Activated CD8-positive, alpha-beta T cell treated with anti-CD3 and anti-CD28 coated beads for 36 hours (primary cell): ENCODE measurements at regions not wholly inside any gene's neighbourhood (a gene's known extent, or its start where the extent isn't known, plus 50 kb on each side); places are given as distances from the start of the nearest gene placed in this dataset.
"Not testable (repeated sequence)": the region's sequence is repeated elsewhere in the genome, so short reads cannot be mapped to it uniquely, and the experiment has no call there.

Experiments used
- ATAC-seq: fragments of 200-7000 bp; cut with Tn5 transposase; one replicate; pipeline ENCODE4 v1.10.0; 2021; ENCODE audit warnings: mild to moderate bottlenecking, moderate library complexity
- CTCF ChIA-PET: fragments of 350-600 bp; sonication (Branson Sonifier 250); formaldehyde crosslinking; loops from one replicate; lab custom pipeline; 2021; ENCODE audit warnings: antibody characterized with exemption; lab: Charles Lee
- POLR2A ChIA-PET: fragments of 350-600 bp; sonication (Branson Sonifier 250); formaldehyde crosslinking; loops from one replicate; lab custom pipeline; 2021; ENCODE audit warnings: antibody characterized with exemption; lab: Charles Lee
- DNase-seq: peaks from one replicate; pipeline ENCODE4 v3.0.0-alpha.2; 2020
- H3K27ac Mint-ChIP-seq: one replicate; pipeline ENCODE4 v1.8.0; 2021; ENCODE audit warnings: mild to moderate bottlenecking, mixed read lengths
- H3K27me3 Mint-ChIP-seq: one replicate; pipeline ENCODE4 v1.8.0; 2021; ENCODE audit warnings: mixed read lengths
- H3K36me3 Mint-ChIP-seq: one replicate; pipeline ENCODE4 v1.8.0; 2021; ENCODE audit warnings: low read depth, mixed read lengths
- H3K4me1 Mint-ChIP-seq: one replicate; pipeline ENCODE4 v1.8.0; 2021; ENCODE audit warnings: low read depth, mixed read lengths
- H3K4me3 Mint-ChIP-seq: one replicate; pipeline ENCODE4 v1.8.0; 2021; ENCODE audit warnings: mild to moderate bottlenecking, moderate library complexity, mixed read lengths
- H3K9me3 Mint-ChIP-seq: one replicate; pipeline ENCODE4 v1.8.0; 2021; ENCODE audit warnings: mixed read lengths
- intact Hi-C: fragments of 100-400 bp; cut with micrococcal nuclease; formaldehyde crosslinking; loops from one replicate; pipeline ENCODE4 v1.10.0; 2022

- DNase-seq, POLR2A ChIA-PET, H3K4me1 Mint-ChIP-seq, CTCF ChIA-PET, H3K9me3 Mint-ChIP-seq, H3K27ac Mint-ChIP-seq, H3K27me3 Mint-ChIP-seq, ATAC-seq, H3K4me3 Mint-ChIP-seq, H3K36me3 Mint-ChIP-seq, intact Hi-C loops: not testable (repeated sequence)
Measured at GRCh38 chr9:62526306-62526705, 1336.5 kb downstream of the SPATA31A7 start.

GRCh38 chr9:62532162-62532776, 1342.4 kb downstream of the SPATA31A7 start:
- H3K27me3 Mint-ChIP-seq, POLR2A ChIA-PET, ATAC-seq, intact Hi-C loops, CTCF ChIA-PET, H3K36me3 Mint-ChIP-seq, H3K4me1 Mint-ChIP-seq, H3K9me3 Mint-ChIP-seq: not testable (repeated sequence)
- Mint-ChIP-seq H3K4me3 (peak overlapping the region; percentile 81), H3K27ac (peak overlapping the region; percentile 93)
- peak; percentile 4 for DNase-seq

DNA sequence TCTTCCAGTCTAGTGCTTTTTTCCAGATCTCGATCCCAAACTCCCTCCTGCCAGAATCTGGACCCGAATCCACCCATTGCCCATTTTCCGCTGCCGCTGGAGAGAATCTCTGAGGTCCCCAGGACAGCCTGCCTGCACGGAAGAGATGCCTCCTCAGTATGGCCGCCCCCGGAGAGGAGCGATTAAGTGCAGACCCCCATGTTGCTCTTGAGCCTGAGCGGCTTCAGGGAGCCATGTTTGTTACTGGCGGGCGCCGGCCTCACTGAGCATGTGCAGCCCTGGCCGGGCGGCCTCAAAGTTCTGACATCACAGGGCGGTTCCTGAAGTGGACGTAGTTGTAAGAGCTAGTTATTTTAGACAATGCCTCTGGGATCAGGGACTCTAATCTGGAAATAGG, 1342.9 kb downstream of the SPATA31A7 start:
- peak overlapping the region; percentile 93 for H3K27ac Mint-ChIP-seq
- POLR2A ChIA-PET, H3K27me3 Mint-ChIP-seq, ATAC-seq, intact Hi-C loops, CTCF ChIA-PET, H3K9me3 Mint-ChIP-seq, H3K4me1 Mint-ChIP-seq, H3K36me3 Mint-ChIP-seq: not testable (repeated sequence)
- DNase-seq, result peak; percentile 56
- peak overlapping the region; percentile 81 for H3K4me3 Mint-ChIP-seq

- POLR2A ChIA-PET, intact Hi-C loops, H3K4me3 Mint-ChIP-seq, H3K4me1 Mint-ChIP-seq, DNase-seq, H3K27ac Mint-ChIP-seq, H3K36me3 Mint-ChIP-seq, CTCF ChIA-PET, H3K27me3 Mint-ChIP-seq, H3K9me3 Mint-ChIP-seq: not testable (repeated sequence)
- peak; percentile 69 for ATAC-seq
Measured at GRCh38 chr9:62550539-62550938, 1360.7 kb downstream of the SPATA31A7 start.

DNA sequence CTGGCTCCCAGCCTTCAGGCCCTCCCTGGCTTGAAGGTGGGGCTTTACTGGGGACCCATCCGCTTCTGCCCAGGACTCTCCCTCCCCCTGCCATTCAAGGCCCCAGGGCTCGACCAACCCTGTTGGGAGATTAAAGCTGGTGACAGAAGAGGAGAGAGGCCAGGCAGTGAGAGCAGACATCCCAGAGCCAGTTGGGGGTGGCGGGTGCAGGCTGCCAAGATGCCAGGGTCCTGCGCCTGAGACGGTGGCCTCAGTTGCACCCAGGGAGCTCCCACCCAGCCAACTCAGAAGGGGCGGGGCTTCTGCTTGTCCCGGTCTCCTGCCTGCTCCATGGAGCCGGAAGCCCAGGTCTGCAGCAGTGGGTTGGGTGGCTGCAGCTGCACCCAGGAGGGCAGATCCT, 1370.8 kb downstream of the SPATA31A7 start:
- POLR2A ChIA-PET, CTCF ChIA-PET, H3K27me3 Mint-ChIP-seq, H3K36me3 Mint-ChIP-seq, H3K27ac Mint-ChIP-seq, ATAC-seq, H3K4me3 Mint-ChIP-seq, intact Hi-C loops, DNase-seq, H3K9me3 Mint-ChIP-seq, H3K4me1 Mint-ChIP-seq: not testable (repeated sequence)

- intact Hi-C loops, H3K9me3 Mint-ChIP-seq, H3K4me1 Mint-ChIP-seq, CTCF ChIA-PET, ATAC-seq, H3K27me3 Mint-ChIP-seq, H3K4me3 Mint-ChIP-seq, H3K36me3 Mint-ChIP-seq, POLR2A ChIA-PET, H3K27ac Mint-ChIP-seq: not testable (repeated sequence)
- DNase-seq, result peak; percentile 8
Measured at GRCh38 chr9:62565132-62565531, 1375.3 kb downstream of the SPATA31A7 start.

- POLR2A ChIA-PET, DNase-seq, H3K27me3 Mint-ChIP-seq, H3K4me3 Mint-ChIP-seq, ATAC-seq, H3K27ac Mint-ChIP-seq, CTCF ChIA-PET, H3K4me1 Mint-ChIP-seq, H3K36me3 Mint-ChIP-seq, H3K9me3 Mint-ChIP-seq, intact Hi-C loops: not testable (repeated sequence)
Measured at GRCh38 chr9:62566430-62566829, 1376.6 kb downstream of the SPATA31A7 start.

GRCh38 chr9:62597128-62597527, 1407.3 kb downstream of the SPATA31A7 start:
- POLR2A ChIA-PET, H3K4me1 Mint-ChIP-seq, DNase-seq, H3K4me3 Mint-ChIP-seq, H3K36me3 Mint-ChIP-seq, H3K27ac Mint-ChIP-seq, ATAC-seq, CTCF ChIA-PET, intact Hi-C loops, H3K9me3 Mint-ChIP-seq, H3K27me3 Mint-ChIP-seq: not testable (repeated sequence)
